SK-N-SH (cell line): ENCODE measurements at regions not wholly inside any gene's neighbourhood (a gene's known extent, or its start where the extent isn't known, plus 50 kb on each side); places are given as distances from the start of the nearest gene placed in this dataset.

Experiments used
- CTCF ChIP-seq: fragments of 200-600 bp; sonication (generic); IDR thresholded peaks from 2 replicates; pipeline ENCODE4 v1.6.1; 2017; ENCODE audit warnings: antibody characterized with exemption, mild to moderate bottlenecking, moderate library complexity
- GATA2 ChIP-seq: sonication (generic); formaldehyde crosslinking; IDR thresholded peaks from 2 replicates; pipeline ENCODE4 v1.5.0; 2020; ENCODE audit warnings: mild to moderate bottlenecking, missing genetic modification reagents
- RCOR1 ChIP-seq: fragments of 150-350 bp; IDR thresholded peaks from 2 replicates; pipeline ENCODE4 v1.6.1; 2017; ENCODE audit warnings: antibody characterized with exemption, low read length
- TAF1 ChIP-seq: IDR thresholded peaks from 2 replicates; pipeline ENCODE4 v1.6.1; 2012; ENCODE audit warnings: low read depth, mild to moderate bottlenecking, low read length, moderate library complexity, borderline replicate concordance

- no peak for TF ChIP-seq CTCF
- TF ChIP-seq GATA2 (CRISPR knock-in tag): no peak
- no peak for TF ChIP-seq RCOR1
- no peak for TF ChIP-seq TAF1
These were observed 147.7 kb upstream of the SPATS2L start for GRCh38 chr2:200158647-200159356.
